ENCODE measurements at regions not wholly inside any gene's neighbourhood (a gene's known extent, or its start where the extent isn't known, plus 50 kb on each side); places are given as distances from the start of the nearest gene placed in this dataset.

DNA sequence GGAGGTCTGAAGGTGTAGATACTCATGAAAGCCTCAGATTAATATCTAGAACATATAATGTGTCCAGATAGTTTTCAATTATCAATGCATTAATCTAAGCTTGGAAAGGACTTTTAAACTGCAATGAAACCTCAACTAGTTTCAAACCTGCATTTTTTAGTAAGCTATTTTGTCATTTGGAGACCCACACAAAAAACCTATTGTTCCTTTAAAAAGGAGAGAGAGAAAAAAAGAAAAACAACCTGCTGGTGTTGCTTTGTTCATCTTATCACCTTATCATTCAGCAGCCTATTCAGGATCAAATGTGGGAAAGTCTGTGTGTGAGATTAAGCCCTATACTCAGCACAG lies 215.7 kb upstream of the PLEKHG7 start:
- no peak overlapping the region for H3K4me3 ChIP-seq (ENCODE audit: low read depth in 1 of 2, low read length in 2 of 2)
- H3K36me3 ChIP-seq (ENCODE audit: control insufficient read depth in 1 of 2, insufficient read depth in 2 of 2, low read length in 2 of 2), result no peaks in the 10 kb centered on the region
- no peaks in the 10 kb centered on the region for H3K9me3 ChIP-seq (ENCODE audit: control insufficient read depth in 1 of 2, low read length in 2 of 2)
- no peaks in the 10 kb centered on the region for H3K27me3 ChIP-seq (ENCODE audit: low read depth, low read length)
- H3K4me1 ChIP-seq (ENCODE audit: control insufficient read depth in 1 of 2, insufficient read depth in 2 of 2, low read length in 2 of 2), result no peaks in the 10 kb centered on the region
- H3K27ac ChIP-seq (ENCODE audit: low read length), result no peak overlapping the region

DNA sequence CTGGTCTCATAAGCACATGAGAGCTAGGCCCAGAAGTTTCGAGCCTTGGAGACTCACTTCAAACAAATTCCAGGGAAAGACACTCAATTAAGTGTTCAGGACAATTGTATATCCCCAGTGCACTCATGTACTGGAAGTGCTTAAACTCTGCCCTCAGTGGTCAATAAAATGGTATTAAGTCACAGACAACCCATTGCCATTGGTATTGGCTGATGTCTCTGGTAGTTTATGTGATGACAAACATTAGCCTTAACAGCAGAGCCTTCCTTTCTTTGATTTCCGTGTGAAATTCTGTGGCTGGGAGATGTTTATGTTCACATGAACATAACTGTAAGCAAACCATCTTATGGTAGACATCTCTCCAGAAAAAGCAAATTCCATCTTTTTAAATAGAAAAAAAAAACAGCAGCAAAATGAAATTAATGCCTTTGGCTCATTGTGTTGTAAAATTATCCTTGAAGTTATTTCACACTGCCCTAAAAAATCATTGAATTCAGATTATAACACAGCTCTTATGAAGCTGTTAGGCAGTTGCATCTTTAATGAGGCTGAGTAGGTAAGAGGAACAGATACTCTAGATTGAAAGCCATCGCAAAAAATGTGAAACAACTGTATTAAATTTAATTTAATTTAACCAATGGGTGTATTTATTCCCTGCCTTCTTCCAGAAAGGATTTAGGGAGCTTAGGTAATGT lies 216.2 kb upstream of the PLEKHG7 start:
- H3K36me3 ChIP-seq (ENCODE audit: control insufficient read depth in 1 of 2, insufficient read depth in 2 of 2, low read length in 2 of 2), result no peaks in the 10 kb centered on the region
- no peak overlapping the region for H3K27ac ChIP-seq (ENCODE audit: low read length)
- H3K27me3 ChIP-seq (ENCODE audit: low read depth, low read length), result no peaks in the 10 kb centered on the region
- H3K9me3 ChIP-seq (ENCODE audit: control insufficient read depth in 1 of 2, low read length in 2 of 2), result no peaks in the 10 kb centered on the region
- H3K4me3 ChIP-seq (ENCODE audit: low read depth in 1 of 2, low read length in 2 of 2), result no peak overlapping the region
- H3K4me1 ChIP-seq (ENCODE audit: control insufficient read depth in 1 of 2, insufficient read depth in 2 of 2, low read length in 2 of 2), result no peaks in the 10 kb centered on the region

DNA sequence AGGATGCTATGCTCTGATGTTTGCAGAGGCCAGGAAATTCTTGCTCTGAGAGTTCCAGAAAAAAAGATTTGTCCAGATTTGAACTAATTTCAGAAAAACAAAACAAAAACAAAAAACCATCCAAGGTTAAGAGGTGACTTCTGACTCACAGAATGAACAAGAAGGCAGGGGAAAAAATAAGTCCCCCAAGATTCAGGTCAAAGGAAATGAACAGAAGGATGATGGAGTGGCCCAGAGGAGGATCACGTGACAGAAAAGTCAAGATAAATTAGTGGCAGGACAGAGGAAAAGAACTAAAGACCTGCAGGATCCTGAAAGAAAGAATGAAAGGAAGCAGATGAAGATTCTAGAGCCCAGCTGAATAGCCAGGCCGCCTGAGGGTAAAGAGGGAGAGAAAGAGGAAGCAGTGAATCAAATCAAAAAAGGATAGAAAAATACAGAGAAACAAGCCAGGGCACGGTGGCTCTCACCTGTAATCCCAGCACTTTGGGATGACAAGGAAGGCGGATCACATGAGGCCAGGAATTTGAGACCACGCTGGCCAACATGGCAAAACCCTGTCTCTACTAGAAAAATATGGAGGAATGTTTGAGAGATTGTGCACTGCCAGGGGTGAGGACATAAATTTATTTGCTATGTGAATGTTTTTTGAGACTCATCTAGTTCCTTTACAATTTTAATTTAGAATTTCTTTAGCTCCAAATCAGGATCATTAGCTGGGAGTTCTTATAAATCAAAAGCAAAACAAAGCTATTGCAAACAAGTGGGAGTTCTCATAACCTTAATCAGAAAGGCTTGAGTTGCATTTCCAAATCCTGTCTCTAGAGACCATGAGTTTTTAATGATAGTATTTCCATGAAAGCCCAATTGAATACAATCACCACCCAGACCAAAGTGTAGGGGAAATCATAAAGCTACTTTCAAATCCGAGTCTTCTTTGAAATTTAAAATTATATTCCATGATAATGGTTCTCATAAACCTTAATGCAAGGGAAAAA lies 217.1 kb upstream of the PLEKHG7 start:
- H3K27ac ChIP-seq (ENCODE audit: low read length), result no peak overlapping the region
- no peaks in the 10 kb centered on the region for H3K36me3 ChIP-seq (ENCODE audit: control insufficient read depth in 1 of 2, insufficient read depth in 2 of 2, low read length in 2 of 2)
- H3K9me3 ChIP-seq (ENCODE audit: control insufficient read depth in 1 of 2, low read length in 2 of 2), result no peaks in the 10 kb centered on the region
- H3K4me1 ChIP-seq (ENCODE audit: control insufficient read depth in 1 of 2, insufficient read depth in 2 of 2, low read length in 2 of 2), result no peaks in the 10 kb centered on the region
- H3K4me3 ChIP-seq (ENCODE audit: low read depth in 1 of 2, low read length in 2 of 2), result no peak overlapping the region
- H3K27me3 ChIP-seq (ENCODE audit: low read depth, low read length), result no peaks in the 10 kb centered on the region

DNA sequence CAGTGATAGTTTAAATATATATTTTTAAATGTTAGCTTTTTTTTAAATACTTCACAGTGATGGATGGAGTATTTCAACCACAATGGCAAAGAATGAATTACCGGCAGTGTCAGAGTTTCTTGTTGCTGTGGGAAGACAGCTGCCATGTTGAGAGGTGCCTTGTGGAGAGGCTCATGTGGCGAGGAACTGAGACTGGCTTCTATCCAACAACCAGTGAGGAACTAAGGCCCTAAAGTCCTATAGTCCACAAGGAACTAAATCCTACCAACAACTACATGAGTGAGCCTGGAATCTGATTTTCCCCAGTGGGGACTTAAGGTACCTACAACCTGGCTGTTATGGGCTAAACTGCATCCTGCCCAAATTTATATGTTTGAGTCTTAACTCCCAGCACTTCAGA lies 220.2 kb upstream of the PLEKHG7 start:
- H3K4me1 ChIP-seq (ENCODE audit: control insufficient read depth in 1 of 2, insufficient read depth in 2 of 2, low read length in 2 of 2), result no peaks in the 10 kb centered on the region
- no peaks in the 10 kb centered on the region for H3K36me3 ChIP-seq (ENCODE audit: control insufficient read depth in 1 of 2, insufficient read depth in 2 of 2, low read length in 2 of 2)
- no peaks in the 10 kb centered on the region for H3K27me3 ChIP-seq (ENCODE audit: low read depth, low read length)
- no peaks in the 10 kb centered on the region for H3K9me3 ChIP-seq (ENCODE audit: control insufficient read depth in 1 of 2, low read length in 2 of 2)
- no peak overlapping the region for H3K4me3 ChIP-seq (ENCODE audit: low read depth in 1 of 2, low read length in 2 of 2)
- H3K27ac ChIP-seq (ENCODE audit: low read length), result no peak overlapping the region

- Histone ChIP-seq H3K4me3 (ENCODE audit: low read depth in 1 of 2, low read length in 2 of 2) (no peak overlapping the region), H3K27ac (ENCODE audit: low read length) (no peak overlapping the region), H3K36me3 (ENCODE audit: control insufficient read depth in 1 of 2, insufficient read depth in 2 of 2, low read length in 2 of 2) (no peaks in the 10 kb centered on the region), H3K4me1 (ENCODE audit: control insufficient read depth in 1 of 2, insufficient read depth in 2 of 2, low read length in 2 of 2) (no peaks in the 10 kb centered on the region), H3K27me3 (ENCODE audit: low read depth, low read length) (no peaks in the 10 kb centered on the region), H3K9me3 (ENCODE audit: control insufficient read depth in 1 of 2, low read length in 2 of 2) (no peaks in the 10 kb centered on the region)
These were observed 221.7 kb upstream of the PLEKHG7 start for GRCh38 chr12:92481066-92481465.

DNA sequence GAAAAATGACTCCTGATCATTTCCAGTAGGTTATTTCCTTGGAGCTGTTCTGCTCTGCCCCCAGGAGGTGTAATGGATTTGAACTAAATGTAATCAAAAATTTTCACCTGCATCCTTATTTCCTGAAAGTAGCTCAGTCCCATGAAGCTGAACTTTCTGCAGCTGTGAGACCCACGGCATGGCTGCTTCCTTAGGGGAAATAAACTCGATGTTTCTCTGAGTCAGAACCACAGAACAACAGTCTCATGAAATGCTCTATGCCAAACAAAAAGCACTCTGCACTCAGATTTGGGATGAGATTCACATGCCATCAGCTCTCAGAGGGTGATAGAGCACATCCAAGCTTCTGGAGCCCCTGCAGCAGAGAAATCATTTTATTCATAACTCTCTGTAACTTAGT lies 224.1 kb upstream of the PLEKHG7 start:
- Histone ChIP-seq H3K4me3 (ENCODE audit: low read depth in 1 of 2, low read length in 2 of 2) (no peak overlapping the region), H3K4me1 (ENCODE audit: control insufficient read depth in 1 of 2, insufficient read depth in 2 of 2, low read length in 2 of 2) (no peaks in the 10 kb centered on the region), H3K27ac (ENCODE audit: low read length) (no peak overlapping the region), H3K9me3 (ENCODE audit: control insufficient read depth in 1 of 2, low read length in 2 of 2) (no peaks in the 10 kb centered on the region), H3K27me3 (ENCODE audit: low read depth, low read length) (no peaks in the 10 kb centered on the region), H3K36me3 (ENCODE audit: control insufficient read depth in 1 of 2, insufficient read depth in 2 of 2, low read length in 2 of 2) (no peaks in the 10 kb centered on the region)

DNA sequence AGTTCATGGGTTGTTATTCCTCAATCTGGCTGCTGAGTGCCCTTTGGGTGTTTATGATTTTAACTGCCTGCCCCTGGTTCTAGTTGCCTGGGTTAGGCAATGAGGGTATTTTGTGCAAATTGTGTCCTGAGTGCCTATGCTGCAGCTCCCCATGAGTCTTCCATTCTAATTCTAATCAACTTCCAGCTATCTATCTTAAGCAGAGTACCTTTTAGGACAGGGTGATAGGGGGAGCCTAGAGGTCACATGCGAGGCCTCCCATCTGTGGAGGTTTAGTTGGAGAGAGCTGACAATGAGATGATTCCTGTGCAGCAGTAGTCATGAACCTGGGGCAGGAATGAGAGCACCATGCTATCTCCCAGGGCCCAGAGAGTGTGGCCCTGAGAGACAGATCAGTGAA lies 225.9 kb upstream of the PLEKHG7 start:
- no peaks in the 10 kb centered on the region for H3K27me3 ChIP-seq (ENCODE audit: low read depth, low read length)
- H3K27ac ChIP-seq (ENCODE audit: low read length), result no peak overlapping the region
- no peaks in the 10 kb centered on the region for H3K4me1 ChIP-seq (ENCODE audit: control insufficient read depth in 1 of 2, insufficient read depth in 2 of 2, low read length in 2 of 2)
- no peaks in the 10 kb centered on the region for H3K36me3 ChIP-seq (ENCODE audit: control insufficient read depth in 1 of 2, insufficient read depth in 2 of 2, low read length in 2 of 2)
- H3K9me3 ChIP-seq (ENCODE audit: control insufficient read depth in 1 of 2, low read length in 2 of 2), result no peaks in the 10 kb centered on the region
- H3K4me3 ChIP-seq (ENCODE audit: low read depth in 1 of 2, low read length in 2 of 2), result no peak overlapping the region

DNA sequence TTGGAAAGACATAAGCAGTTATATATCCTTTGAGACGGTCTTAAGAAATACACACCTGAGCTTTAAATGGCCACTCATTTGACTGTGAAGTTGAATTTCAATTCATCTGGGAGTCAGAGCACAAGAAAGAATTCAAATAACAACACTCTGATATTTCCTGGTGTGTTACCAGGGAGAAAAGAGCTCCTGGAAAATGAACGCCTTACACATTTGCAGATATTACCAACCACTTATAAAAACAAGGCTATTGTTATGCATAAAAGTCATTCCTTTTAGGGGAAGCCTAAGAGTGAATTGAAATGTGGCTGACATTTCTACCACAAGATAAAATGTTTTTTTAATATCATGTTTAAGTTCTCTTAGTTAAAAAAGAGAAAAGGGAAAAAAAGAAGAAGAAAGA lies 229.2 kb upstream of the PLEKHG7 start:
- Histone ChIP-seq H3K27ac (ENCODE audit: low read length) (no peak overlapping the region), H3K27me3 (ENCODE audit: low read depth, low read length) (no peaks in the 10 kb centered on the region), H3K36me3 (ENCODE audit: control insufficient read depth in 1 of 2, insufficient read depth in 2 of 2, low read length in 2 of 2) (no peaks in the 10 kb centered on the region), H3K4me1 (ENCODE audit: control insufficient read depth in 1 of 2, insufficient read depth in 2 of 2, low read length in 2 of 2) (peaks cover 0 to 8% of the 10 kb centered on the region in 2 donors), H3K9me3 (ENCODE audit: control insufficient read depth in 1 of 2, low read length in 2 of 2) (no peaks in the 10 kb centered on the region), H3K4me3 (ENCODE audit: low read depth in 1 of 2, low read length in 2 of 2) (no peak overlapping the region)

- no peak overlapping the region for H3K27ac ChIP-seq (ENCODE audit: low read length)
These were observed 230.6 kb upstream of the PLEKHG7 start for GRCh38 chr12:92472201-92472600.

GRCh38 chr12:92471551-92471950 lies 231.2 kb upstream of the PLEKHG7 start:
- Histone ChIP-seq H3K27me3 (ENCODE audit: low read depth, low read length) (no peaks in the 10 kb centered on the region), H3K4me1 (ENCODE audit: control insufficient read depth in 1 of 2, insufficient read depth in 2 of 2, low read length in 2 of 2) (peaks cover 0 to 17% of the 10 kb centered on the region in 2 donors), H3K9me3 (ENCODE audit: control insufficient read depth in 1 of 2, low read length in 2 of 2) (no peaks in the 10 kb centered on the region), H3K27ac (ENCODE audit: low read length) (no peak overlapping the region), H3K36me3 (ENCODE audit: control insufficient read depth in 1 of 2, insufficient read depth in 2 of 2, low read length in 2 of 2) (no peaks in the 10 kb centered on the region), H3K4me3 (ENCODE audit: low read depth in 1 of 2, low read length in 2 of 2) (no peak overlapping the region)

More at GRCh38 chr12:92472201-92472600, 230.6 kb upstream of the PLEKHG7 start:
- no peak overlapping the region for H3K4me3 ChIP-seq (ENCODE audit: low read depth in 1 of 2, low read length in 2 of 2)
- H3K4me1 ChIP-seq (ENCODE audit: control insufficient read depth in 1 of 2, insufficient read depth in 2 of 2, low read length in 2 of 2), result peaks cover 0 to 10% of the 10 kb centered on the region in 2 donors
- no peaks in the 10 kb centered on the region for H3K27me3 ChIP-seq (ENCODE audit: low read depth, low read length)
- no peaks in the 10 kb centered on the region for H3K36me3 ChIP-seq (ENCODE audit: control insufficient read depth in 1 of 2, insufficient read depth in 2 of 2, low read length in 2 of 2)
- no peaks in the 10 kb centered on the region for H3K9me3 ChIP-seq (ENCODE audit: control insufficient read depth in 1 of 2, low read length in 2 of 2)

DNA sequence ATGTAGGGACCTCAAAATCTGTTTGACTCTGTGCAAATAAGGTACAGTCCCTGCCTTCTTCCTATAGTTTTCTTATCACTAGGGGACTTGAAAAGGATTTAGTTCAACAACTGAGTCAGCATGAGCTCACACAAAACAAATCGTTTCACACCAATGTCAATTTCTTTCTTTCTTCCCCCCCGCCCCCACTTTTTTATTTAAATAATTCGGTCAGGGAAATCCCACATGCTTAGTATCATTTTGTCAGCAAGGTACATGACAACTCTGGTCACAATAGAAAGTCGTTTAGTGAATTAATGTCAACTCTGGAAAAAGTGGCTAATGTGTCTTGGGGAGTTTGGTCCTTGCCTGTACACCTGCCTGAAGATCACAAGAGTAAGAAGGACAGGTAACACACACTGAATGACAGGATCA lies 232.2 kb upstream of the PLEKHG7 start:
- H3K4me3 ChIP-seq (ENCODE audit: low read depth in 1 of 2, low read length in 2 of 2), result no peak overlapping the region
- peaks cover 0 to 20% of the 10 kb centered on the region in 2 donors for H3K4me1 ChIP-seq (ENCODE audit: control insufficient read depth in 1 of 2, insufficient read depth in 2 of 2, low read length in 2 of 2)
- no peak overlapping the region for H3K27ac ChIP-seq (ENCODE audit: low read length)
- H3K9me3 ChIP-seq (ENCODE audit: control insufficient read depth in 1 of 2, low read length in 2 of 2), result no peaks in the 10 kb centered on the region
- no peaks in the 10 kb centered on the region for H3K27me3 ChIP-seq (ENCODE audit: low read depth, low read length)
- H3K36me3 ChIP-seq (ENCODE audit: control insufficient read depth in 1 of 2, insufficient read depth in 2 of 2, low read length in 2 of 2), result no peaks in the 10 kb centered on the region

All from muscle layer of duodenum (tissue), 2 donors.